ENCODE measurements at regions not wholly inside any gene's neighbourhood (a gene's known extent, or its start where the extent isn't known, plus 50 kb on each side); places are given as distances from the start of the nearest gene placed in this dataset.

DNA sequence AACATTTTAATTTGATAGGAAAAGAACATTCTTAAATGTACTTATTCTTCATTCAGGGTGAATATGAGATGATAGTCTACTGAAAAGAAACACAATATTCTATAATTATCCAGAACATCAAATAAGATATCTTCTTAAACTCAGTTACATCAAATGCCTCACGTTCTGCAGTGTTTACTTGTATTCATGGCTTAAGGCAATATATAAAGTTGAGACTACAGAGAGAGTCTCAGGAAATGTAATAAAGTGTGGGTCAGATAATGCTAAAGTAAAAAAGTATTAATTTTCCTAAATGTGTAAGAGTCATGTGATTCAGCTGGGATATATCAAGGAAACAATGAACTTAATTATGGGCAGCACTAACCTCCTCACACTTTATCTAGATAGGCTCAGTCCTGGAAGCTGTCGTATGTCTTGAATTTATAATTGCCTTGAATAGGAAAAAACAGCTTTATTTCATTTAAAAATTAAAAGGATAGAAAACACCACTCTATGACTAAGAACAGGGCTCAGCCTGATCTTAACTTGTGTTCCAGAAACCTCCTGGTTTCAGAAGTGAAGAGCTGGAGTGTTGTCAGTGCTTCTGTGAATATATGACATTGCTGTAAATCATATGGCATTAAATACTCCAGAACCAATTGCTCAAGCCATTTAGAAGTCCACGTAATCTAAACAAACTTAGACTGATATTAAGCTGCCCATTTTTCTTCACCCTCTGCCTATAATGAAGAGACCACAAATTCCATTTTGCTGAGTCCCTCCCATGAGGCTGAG, 240.2 kb downstream of the FSIP2 start:
- H3K27me3 ChIP-seq (replicated peaks in 1 of 4; ENCODE audit: control extremely low read depth in 1 of 4, control insufficient read depth in 3 of 4, insufficient read depth in 4 of 4, low read length in 3 of 4) = no peaks in the 10 kb centered on the region
- Mint-ChIP-seq H3K9me3 (ENCODE audit: insufficient read depth) (no peaks in the 10 kb centered on the region), H3K4me3 (no peak overlapping the region), H3K4me1 (no peaks in the 10 kb centered on the region), H3K27ac (no peak overlapping the region), H3K27me3 (no peaks in the 10 kb centered on the region)
- H3K79me2 ChIP-seq (ENCODE audit: control insufficient read depth, insufficient read depth, low read length) = no peaks in the 10 kb centered on the region
- no peak overlapping the region for H3K4me2 ChIP-seq (replicated peaks; ENCODE audit: low read depth, low read length, poor library complexity, severe bottlenecking)
- H3K9ac ChIP-seq (ENCODE audit: low read length) = no peak overlapping the region
- no peak overlapping the region for H3K4me3 ChIP-seq (ENCODE audit: control extremely low read depth in 1 of 5, extremely low read depth in 1 of 5, insufficient read depth in 1 of 5, low read depth in 2 of 5, low read length in 4 of 5)
- H3K4me1 ChIP-seq (ENCODE audit: control insufficient read depth in 2 of 2, insufficient read depth in 2 of 2, low read length in 2 of 2) = no peaks in the 10 kb centered on the region
- TF ChIP-seq EZH2 (IDR thresholded peaks at IDR 0.05; ENCODE audit: borderline replicate concordance, insufficient read depth, low read depth, low read length, poor library complexity, severe bottlenecking) (no peak), CTCF (IDR thresholded peaks at IDR 0.05) (no peak)
- ChIA-PET CTCF (interaction anchor here (0.6 kb wide), 1 partner anchor 666 kb away, joined by 3 read pairs; no protein-coding TSS in a partner anchor), POLR2A (no interaction called here)
- no peaks in the 10 kb centered on the region for H4K20me1 ChIP-seq (ENCODE audit: control insufficient read depth, insufficient read depth, low read length, poor library complexity, severe bottlenecking)
- no peaks in the 10 kb centered on the region for H3K36me3 ChIP-seq (replicated peaks in 1 of 2; ENCODE audit: control extremely low read depth in 1 of 2, control insufficient read depth in 1 of 2, extremely low read depth in 1 of 2, insufficient read depth in 2 of 2, low read length in 1 of 2)
- H3K9me3 ChIP-seq (ENCODE audit: control extremely low read depth in 1 of 3, control insufficient read depth in 2 of 3, insufficient read depth in 1 of 3, low read length in 2 of 3) = no peaks in the 10 kb centered on the region
- 100% methylated on average over 1 of the region's 3 CpGs for whole genome bisulfite sequencing (ENCODE audit: insufficient coverage)
- ATAC-seq (ENCODE audit: low read depth) (no peak), DNase-seq (no peak)
- no peak overlapping the region for H3K27ac ChIP-seq (ENCODE audit: low read length in 2 of 2)
- intact Hi-C loops (cut with micrococcal nuclease) = no loop called here
- no peak overlapping the region for H2AFZ ChIP-seq (ENCODE audit: insufficient read depth, low read depth, low read length, poor library complexity, severe bottlenecking)

GRCh38 chr2:185979546-185980071, 241.0 kb downstream of the FSIP2 start:
- Histone ChIP-seq H3K4me2 (replicated peaks; ENCODE audit: low read depth, low read length, poor library complexity, severe bottlenecking) (no peak overlapping the region), H3K9me3 (ENCODE audit: control extremely low read depth in 1 of 3, control insufficient read depth in 2 of 3, insufficient read depth in 1 of 3, low read length in 2 of 3) (no peaks in the 10 kb centered on the region), H4K20me1 (ENCODE audit: control insufficient read depth, insufficient read depth, low read length, poor library complexity, severe bottlenecking) (no peaks in the 10 kb centered on the region), H3K27ac (ENCODE audit: low read length in 2 of 2) (no peak overlapping the region), H3K36me3 (replicated peaks in 1 of 2; ENCODE audit: control extremely low read depth in 1 of 2, control insufficient read depth in 1 of 2, extremely low read depth in 1 of 2, insufficient read depth in 2 of 2, low read length in 1 of 2) (no peaks in the 10 kb centered on the region), H2AFZ (ENCODE audit: insufficient read depth, low read depth, low read length, poor library complexity, severe bottlenecking) (no peak overlapping the region), H3K9ac (ENCODE audit: low read length) (no peak overlapping the region), H3K4me3 (ENCODE audit: control extremely low read depth in 1 of 5, extremely low read depth in 1 of 5, insufficient read depth in 1 of 5, low read depth in 2 of 5, low read length in 4 of 5) (no peak overlapping the region), H3K4me1 (ENCODE audit: control insufficient read depth in 2 of 2, insufficient read depth in 2 of 2, low read length in 2 of 2) (no peaks in the 10 kb centered on the region), H3K27me3 (replicated peaks in 1 of 4; ENCODE audit: control extremely low read depth in 1 of 4, control insufficient read depth in 3 of 4, insufficient read depth in 4 of 4, low read length in 3 of 4) (no peaks in the 10 kb centered on the region), H3K79me2 (ENCODE audit: control insufficient read depth, insufficient read depth, low read length) (no peaks in the 10 kb centered on the region)
- DNase-seq (no peak), ATAC-seq (ENCODE audit: low read depth) (no peak)
- Mint-ChIP-seq H3K4me1 (no peaks in the 10 kb centered on the region), H3K27ac (no peak overlapping the region), H3K4me3 (no peak overlapping the region), H3K27me3 (no peaks in the 10 kb centered on the region), H3K9me3 (ENCODE audit: insufficient read depth) (no peaks in the 10 kb centered on the region)
- no peak for TF ChIP-seq EZH2 (IDR thresholded peaks at IDR 0.05; ENCODE audit: borderline replicate concordance, insufficient read depth, low read depth, low read length, poor library complexity, severe bottlenecking)
- TF ChIP-seq CTCF (IDR thresholded peaks at IDR 0.05) = no peak
- CTCF ChIA-PET = interaction anchor here (0.6 kb wide), 1 partner anchor 665 kb away, joined by 3 read pairs; no protein-coding TSS in a partner anchor
- intact Hi-C loops (cut with micrococcal nuclease) = no loop called here
- POLR2A ChIA-PET = no interaction called here
- WGBS (ENCODE audit: insufficient coverage) = no CpG with 5 or more reads among the region's 2 CpGs
